ENCODE measurements at regions not wholly inside any gene's neighbourhood (a gene's known extent, or its start where the extent isn't known, plus 50 kb on each side); places are given as distances from the start of the nearest gene placed in this dataset.
"Not testable (repeated sequence)": the region's sequence is repeated elsewhere in the genome, so short reads cannot be mapped to it uniquely, and the experiment has no call there.

- in situ Hi-C loops (cut with HindIII; ENCODE audit: low sequenced_read_pairs): no loop called here
- TF ChIP-seq, protein P1, sequence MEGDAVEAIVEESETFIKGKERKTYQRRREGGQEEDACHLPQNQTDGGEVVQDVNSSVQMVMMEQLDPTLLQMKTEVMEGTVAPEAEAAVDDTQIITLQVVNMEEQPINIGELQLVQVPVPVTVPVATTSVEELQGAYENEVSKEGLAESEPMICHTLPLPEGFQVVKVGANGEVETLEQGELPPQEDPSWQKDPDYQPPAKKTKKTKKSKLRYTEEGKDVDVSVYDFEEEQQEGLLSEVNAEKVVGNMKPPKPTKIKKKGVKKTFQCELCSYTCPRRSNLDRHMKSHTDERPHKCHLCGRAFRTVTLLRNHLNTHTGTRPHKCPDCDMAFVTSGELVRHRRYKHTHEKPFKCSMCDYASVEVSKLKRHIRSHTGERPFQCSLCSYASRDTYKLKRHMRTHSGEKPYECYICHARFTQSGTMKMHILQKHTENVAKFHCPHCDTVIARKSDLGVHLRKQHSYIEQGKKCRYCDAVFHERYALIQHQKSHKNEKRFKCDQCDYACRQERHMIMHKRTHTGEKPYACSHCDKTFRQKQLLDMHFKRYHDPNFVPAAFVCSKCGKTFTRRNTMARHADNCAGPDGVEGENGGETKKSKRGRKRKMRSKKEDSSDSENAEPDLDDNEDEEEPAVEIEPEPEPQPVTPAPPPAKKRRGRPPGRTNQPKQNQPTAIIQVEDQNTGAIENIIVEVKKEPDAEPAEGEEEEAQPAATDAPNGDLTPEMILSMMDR (IDR thresholded peaks at IDR 0.05; ENCODE audit: low read depth, low read length): no peak
- no peak for DNase-seq (ENCODE audit: low read depth, low spot score)
- no peak overlapping the region for H3K4me3 ChIP-seq (ENCODE audit: low read depth, low read length)
Measured at GRCh38 chr3:110504401-110504800, 567.2 kb upstream of the NECTIN3 start.

DNA sequence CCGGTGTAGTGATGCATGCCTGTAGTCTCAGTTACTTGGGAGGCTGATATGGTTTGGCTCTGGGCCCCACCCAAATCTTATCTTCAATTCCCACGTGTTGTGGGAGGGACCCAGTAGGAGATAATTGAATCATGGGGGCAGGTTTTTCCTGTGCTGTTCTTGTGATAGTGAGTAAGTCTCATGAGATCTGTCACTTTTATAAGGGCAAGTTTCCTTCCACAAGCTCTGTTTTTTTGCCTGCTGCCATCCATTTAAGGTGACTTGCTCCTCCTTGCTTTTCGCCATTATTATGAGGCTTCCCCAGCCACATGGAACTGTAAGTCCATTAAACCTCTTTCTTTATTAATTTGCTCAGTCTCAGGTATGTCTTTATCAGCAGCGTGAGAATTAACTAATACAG is 566.7 kb upstream of the NECTIN3 start:
- TF ChIP-seq, protein P1 (IDR thresholded peaks at IDR 0.05; ENCODE audit: low read depth, low read length): no peak
- DNase-seq (ENCODE audit: low read depth, low spot score): no peak
- no peak overlapping the region for H3K4me3 ChIP-seq (ENCODE audit: low read depth, low read length)
- in situ Hi-C loops (cut with HindIII; ENCODE audit: low sequenced_read_pairs): no loop called here

DNA sequence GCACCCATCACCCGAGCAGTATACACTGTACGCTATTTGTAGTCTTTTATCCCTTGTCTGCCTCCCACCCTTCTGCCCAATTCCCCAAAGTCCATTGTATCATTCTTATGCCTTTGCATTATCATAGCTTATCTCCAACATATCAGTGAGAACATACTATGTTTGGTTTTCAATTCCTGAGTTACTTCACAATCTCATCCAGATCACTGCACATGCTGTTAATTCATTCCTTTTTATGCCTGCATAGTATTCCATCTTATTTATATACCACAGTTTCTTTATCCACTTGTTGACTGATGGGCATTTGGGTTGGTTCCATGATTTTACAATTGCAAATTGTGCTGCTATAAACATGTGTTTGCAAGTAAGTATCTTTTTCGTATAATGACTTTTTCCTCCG is 564.7 kb upstream of the NECTIN3 start:
- in situ Hi-C loops (cut with HindIII; ENCODE audit: low sequenced_read_pairs): no loop called here
- H3K4me3 ChIP-seq (ENCODE audit: low read depth, low read length): no peak overlapping the region
- TF ChIP-seq, protein P1 (IDR thresholded peaks at IDR 0.05; ENCODE audit: low read depth, low read length): no peak
- no peak for DNase-seq (ENCODE audit: low read depth, low spot score)

GRCh38 chr3:110507570-110507969 is 564.0 kb upstream of the NECTIN3 start:
- in situ Hi-C loops (cut with HindIII; ENCODE audit: low sequenced_read_pairs); H3K4me3 ChIP-seq (ENCODE audit: low read depth, low read length); DNase-seq (ENCODE audit: low read depth, low spot score): not testable (repeated sequence)

GRCh38 chr3:110512961-110513360 is 558.7 kb upstream of the NECTIN3 start:
- DNase-seq (ENCODE audit: low read depth, low spot score): no peak
- TF ChIP-seq, protein P1 (IDR thresholded peaks at IDR 0.05; ENCODE audit: low read depth, low read length): no peak
- H3K4me3 ChIP-seq (ENCODE audit: low read depth, low read length): no peak overlapping the region
- in situ Hi-C loops (cut with HindIII; ENCODE audit: low sequenced_read_pairs): no loop called here

DNA sequence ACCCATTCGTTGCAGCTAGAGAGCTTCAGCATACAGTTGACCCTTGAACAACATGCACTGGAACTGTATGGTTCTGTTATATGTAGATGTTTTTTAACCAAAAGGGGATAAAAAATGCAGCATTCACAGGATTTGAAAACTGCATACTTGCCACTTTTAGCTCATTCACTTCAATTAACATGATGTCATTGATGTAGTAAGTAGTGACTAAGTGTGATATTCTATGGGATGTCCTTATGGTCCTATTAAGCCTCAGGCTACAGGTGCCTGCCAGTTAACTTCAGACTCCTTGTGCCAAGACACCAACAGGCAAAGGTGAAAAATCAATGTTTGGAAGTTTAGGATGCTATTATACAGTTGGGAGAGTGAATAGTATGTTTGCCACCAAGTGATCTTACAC is 553.6 kb upstream of the NECTIN3 start:
- DNase-seq (ENCODE audit: low read depth, low spot score): no peak
- in situ Hi-C loops (cut with HindIII; ENCODE audit: low sequenced_read_pairs): no loop called here
- no peak overlapping the region for H3K4me3 ChIP-seq (ENCODE audit: low read depth, low read length)
- TF ChIP-seq, protein P1 (IDR thresholded peaks at IDR 0.05; ENCODE audit: low read depth, low read length): no peak

GRCh38 chr3:110519071-110519470 is 552.5 kb upstream of the NECTIN3 start:
- in situ Hi-C loops (cut with HindIII; ENCODE audit: low sequenced_read_pairs): no loop called here
- no peak overlapping the region for H3K4me3 ChIP-seq (ENCODE audit: low read depth, low read length)
- DNase-seq (ENCODE audit: low read depth, low spot score): no peak
- TF ChIP-seq, protein P1 (IDR thresholded peaks at IDR 0.05; ENCODE audit: low read depth, low read length): no peak
